GM19023 (cell line): ENCODE measurements at regions not wholly inside any gene's neighbourhood (a gene's known extent, or its start where the extent isn't known, plus 50 kb on each side); places are given as distances from the start of the nearest gene placed in this dataset.

Experiments used
- ATAC-seq: cut with Tn5 transposase; IDR thresholded peaks from one replicate; pipeline ENCODE4 v1.9.1; 2021; ENCODE audit warnings: mild to moderate bottlenecking, moderate library complexity; ENCODE audit not compliant: unreplicated experiment

- no peak for ATAC-seq
Observed at GRCh38 chr3:113051787-113052186, 61.0 kb downstream of the GTPBP8 start.

GRCh38 chr3:113053169-113053568, 62.4 kb downstream of the GTPBP8 start:
- ATAC-seq, result no peak

DNA sequence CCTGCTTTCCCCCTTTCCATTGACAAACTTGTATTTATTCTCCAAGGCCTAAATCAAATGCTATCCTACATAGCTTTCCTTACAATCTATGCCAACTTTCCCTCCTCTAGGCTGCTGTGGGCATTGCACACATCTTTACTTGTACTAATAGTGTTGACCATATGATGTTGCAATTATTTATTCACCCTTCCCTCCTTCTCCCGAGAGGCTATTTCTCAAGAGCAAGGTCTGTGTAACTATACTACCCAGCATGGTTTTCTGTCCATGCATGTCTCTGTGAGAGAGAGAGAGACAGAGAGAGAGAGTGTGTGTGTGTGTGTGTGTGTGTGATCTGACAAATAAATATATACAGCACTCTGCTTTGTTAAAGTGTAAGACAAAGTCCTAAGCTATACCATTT, 63.8 kb downstream of the GTPBP8 start:
- no peak for ATAC-seq

GRCh38 chr3:113055201-113055600, 64.4 kb downstream of the GTPBP8 start:
- no peak for ATAC-seq

- no peak for ATAC-seq
Observed at GRCh38 chr3:113055961-113056360, 65.2 kb downstream of the GTPBP8 start.

GRCh38 chr3:113057117-113057516, 66.3 kb downstream of the GTPBP8 start:
- peak; percentile 79 for ATAC-seq

DNA sequence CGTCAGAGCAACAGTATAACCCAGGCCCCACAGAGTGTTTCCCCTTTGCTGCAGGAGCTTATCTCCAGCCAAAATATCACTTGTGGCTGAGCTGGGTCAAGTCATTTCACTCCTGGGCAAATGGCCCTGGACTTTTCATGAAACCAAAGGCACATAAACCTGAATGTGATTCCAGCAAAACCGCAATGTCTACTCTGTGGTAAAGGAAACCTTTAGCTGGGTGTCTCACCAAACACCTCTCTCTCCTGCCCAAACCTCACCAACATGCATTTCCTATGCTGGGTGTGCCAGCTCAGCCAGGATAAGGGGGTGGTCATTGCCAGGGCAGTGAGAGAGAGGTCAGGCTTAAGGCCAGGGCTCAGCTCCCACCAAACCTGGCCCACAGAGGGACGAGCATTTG, 67.4 kb downstream of the GTPBP8 start:
- ATAC-seq, result no peak

DNA sequence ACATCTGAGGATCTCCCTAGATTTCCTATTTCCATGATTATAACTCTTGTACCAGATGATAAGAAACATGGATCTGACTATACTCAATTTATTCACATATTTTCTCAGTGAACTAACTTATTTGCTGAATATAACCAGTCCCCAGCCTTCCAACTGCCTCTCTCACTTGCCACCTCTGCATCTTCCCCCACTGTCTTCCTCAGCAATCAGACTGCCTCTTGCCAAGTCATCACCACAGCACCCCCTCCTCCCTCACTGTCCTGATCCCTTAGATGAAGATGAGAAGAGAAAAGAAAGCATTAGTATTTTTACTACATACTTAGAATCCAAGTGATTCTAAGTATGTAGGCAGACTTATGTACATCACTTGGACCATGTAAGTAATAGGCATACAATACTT, 71.9 kb downstream of the GTPBP8 start:
- no peak for ATAC-seq

GRCh38 chr3:113063126-113063894, 72.5 kb downstream of the GTPBP8 start:
- no peak for ATAC-seq

- no peak for ATAC-seq
Observed at GRCh38 chr3:113064183-113064582, 73.4 kb downstream of the GTPBP8 start.

DNA sequence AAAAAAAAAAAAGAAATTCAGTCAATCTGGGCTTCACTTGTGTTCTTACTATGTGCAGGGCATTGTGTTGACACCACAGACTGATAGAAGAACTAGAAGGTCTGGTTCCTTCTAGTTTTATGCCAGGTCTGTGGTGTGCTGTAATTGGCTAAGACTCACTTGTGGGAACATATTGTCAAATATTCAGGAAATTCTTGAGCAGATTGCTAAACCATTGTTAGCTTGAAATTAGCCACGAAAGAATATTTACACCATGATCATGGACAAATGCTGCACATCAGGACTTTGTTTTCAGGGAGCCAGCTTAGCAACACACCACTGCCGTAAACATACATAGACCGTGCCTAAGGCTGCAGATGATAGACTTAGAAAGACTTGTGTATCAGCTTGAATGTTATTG, 74.6 kb downstream of the GTPBP8 start:
- no peak for ATAC-seq

GRCh38 chr3:113070072-113070640, 79.4 kb downstream of the GTPBP8 start:
- ATAC-seq, result no peak

GRCh38 chr3:113070681-113071113, 79.9 kb downstream of the GTPBP8 start:
- peak; percentile 97 for ATAC-seq

DNA sequence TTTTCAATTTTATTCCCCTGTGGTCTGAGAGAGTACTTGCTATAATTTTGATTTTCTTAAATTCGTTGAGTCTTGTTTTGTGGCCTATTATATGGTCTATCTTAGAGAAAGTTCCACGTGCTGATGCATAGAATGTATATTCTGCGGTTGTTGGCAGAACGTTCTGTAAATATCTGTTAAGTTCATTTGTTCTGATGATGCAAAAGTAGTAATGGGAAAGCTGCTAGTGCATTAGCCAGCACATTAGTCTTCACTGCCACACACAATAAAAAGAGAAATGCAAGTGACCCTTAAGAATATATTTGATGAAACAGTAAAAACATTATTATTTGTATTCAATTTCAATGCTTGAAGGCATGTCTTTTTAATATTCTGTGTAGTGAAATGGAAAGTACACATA, 84.8 kb downstream of the GTPBP8 start:
- no peak for ATAC-seq

DNA sequence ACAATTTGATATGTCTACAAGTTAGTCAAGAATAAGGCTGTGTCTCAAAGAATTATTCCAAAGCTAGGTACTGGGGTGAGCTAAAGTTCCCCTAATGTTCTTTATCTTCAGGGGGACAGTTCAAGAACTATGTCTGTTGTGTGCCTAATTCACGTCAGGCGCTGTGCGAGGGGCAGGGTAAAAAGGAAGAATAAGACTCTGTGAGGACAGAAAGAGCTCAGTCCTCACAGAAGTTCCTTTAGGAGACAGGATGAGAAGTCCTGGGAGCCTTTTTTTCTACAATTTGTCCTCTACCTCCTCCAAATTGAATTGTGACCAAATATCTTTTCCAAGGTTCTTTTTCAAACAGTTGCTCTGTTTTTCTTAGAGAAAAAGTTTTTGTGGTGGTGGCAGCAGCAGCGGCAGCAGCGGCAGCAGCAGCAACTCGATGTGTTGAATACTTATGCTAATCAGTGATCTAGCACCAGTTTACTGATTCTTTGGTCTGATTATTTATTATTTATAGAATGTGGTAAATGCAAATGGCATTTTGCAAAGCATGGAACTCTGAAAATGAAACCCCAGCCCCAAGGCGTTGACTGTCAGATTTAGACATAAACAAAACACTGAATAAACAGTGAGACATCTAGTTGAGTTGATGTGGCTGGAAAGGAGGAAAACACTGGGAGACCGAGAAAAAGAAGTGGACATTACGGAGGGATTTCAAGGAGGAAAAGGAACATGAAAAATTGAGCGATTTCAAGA, 88.6 kb downstream of the GTPBP8 start:
- peak; percentile 84 for ATAC-seq

GRCh38 chr3:113084777-113085176, 94.0 kb downstream of the GTPBP8 start:
- no peak for ATAC-seq

- ATAC-seq, result no peak
Observed at GRCh38 chr3:113086560-113087461, 96.0 kb downstream of the GTPBP8 start.

GRCh38 chr3:113088616-113089015, 97.8 kb downstream of the GTPBP8 start:
- ATAC-seq, result no peak

- ATAC-seq, result no peak
Observed at GRCh38 chr3:113091417-113091816, 100.6 kb downstream of the GTPBP8 start.

DNA sequence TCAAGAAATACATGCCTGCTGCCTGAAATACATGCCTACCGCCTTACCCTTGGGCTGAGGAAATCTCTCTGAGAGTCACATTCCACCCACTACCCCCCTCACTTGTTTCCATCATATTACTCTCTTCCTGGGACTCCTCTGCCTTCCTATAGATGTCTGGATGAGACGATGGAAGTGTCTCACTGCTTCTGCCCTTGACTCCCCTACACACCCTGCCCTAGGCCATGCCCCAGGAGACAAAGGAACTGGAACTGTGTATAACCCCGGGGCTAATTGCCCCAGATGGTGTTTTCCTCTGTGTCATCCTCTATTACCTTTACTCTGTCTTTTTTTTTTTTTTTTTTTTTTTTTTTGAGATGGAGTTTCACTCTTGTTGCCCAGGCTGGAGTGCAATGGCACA, 102.0 kb downstream of the GTPBP8 start:
- ATAC-seq, result no peak
